ENCODE measurements at regions not wholly inside any gene's neighbourhood (a gene's known extent, or its start where the extent isn't known, plus 50 kb on each side); places are given as distances from the start of the nearest gene placed in this dataset.

GRCh38 chr1:228838717-228839500 is 103.6 kb downstream of the RHOU start:
- no peak for TF ChIP-seq CTCF (IDR thresholded peaks at IDR 0.05)
- TF ChIP-seq POLR2AphosphoS5 (IDR thresholded peaks at IDR 0.05; ENCODE audit: low read depth, low read length), result no peak
- TF ChIP-seq SIN3A (IDR thresholded peaks at IDR 0.05; ENCODE audit: borderline replicate concordance, insufficient read depth, low read depth, low read length), result no peak
- TF ChIP-seq REST (IDR thresholded peaks at IDR 0.05; ENCODE audit: insufficient read depth in 1 of 2, low read depth in 2 of 2, low read length in 1 of 2), result no peak
- TF ChIP-seq TCF7L2 (IDR thresholded peaks at IDR 0.05; ENCODE audit: low read depth, low read length), result 0 out of 2 replicates have a peak, but pooled peaks have one; percentile 7

Data from Panc1 (cell line).